IMR-90 (cell line): ENCODE measurements at regions not wholly inside any gene's neighbourhood (a gene's known extent, or its start where the extent isn't known, plus 50 kb on each side); places are given as distances from the start of the nearest gene placed in this dataset.

Source experiments
- ATAC-seq: fragments of 200-7000 bp; cut with Tn5 transposase; 2 replicates; pipeline ENCODE4 v1.9.1; 2020; ENCODE audit warnings: low read depth, mild to moderate bottlenecking, moderate library complexity
- BruUV-seq: library from RNA; stranded (reverse); fragments of 400-500 nt; replicated peaks from 2 replicates; lab custom pipeline; 2021; lab: Mats Ljungman, UMichigan
- CTCF ChIA-PET: fragments of 300-600 bp; formaldehyde crosslinking; extraction: SDS; loops from one replicate; lab custom pipeline; 2021; ENCODE audit warnings: antibody characterized with exemption; lab: Yijun Ruan, JAX
- POLR2A ChIA-PET: fragments of 300-600 bp; sonication (Branson Sonifier 250); formaldehyde crosslinking; loops from one replicate; lab custom pipeline; 2022; ENCODE audit warnings: antibody characterized with exemption; ENCODE audit not compliant: unreplicated experiment; lab: Charles Lee
- DNase-seq: peaks from one replicate; pipeline ENCODE4 v3.0.0; 2013
- H2AFZ ChIP-seq: replicated peaks from 2 replicates; pipeline ENCODE3; 2013; ENCODE audit warnings: low read length, mild to moderate bottlenecking; ENCODE audit not compliant: poor library complexity
- H2AK5ac ChIP-seq: 2 replicates; pipeline ENCODE4 v1.6.1; 2013; ENCODE audit warnings: low read depth, low read length, inconsistent platforms
- H2AK9ac ChIP-seq: replicated peaks from 2 replicates; pipeline ENCODE3; 2013; ENCODE audit warnings: mild to moderate bottlenecking, low read depth, low read length, moderate library complexity; ENCODE audit not compliant: poor library complexity
- H2BK120ac ChIP-seq: 2 replicates; pipeline ENCODE4 v1.6.1; 2013; ENCODE audit warnings: low read depth, low read length, inconsistent platforms
- H2BK15ac ChIP-seq: 3 replicates; pipeline ENCODE4 v1.6.1; 2013; ENCODE audit warnings: low read depth, low read length, inconsistent platforms
- H2BK20ac ChIP-seq: 2 replicates; pipeline ENCODE4 v1.6.1; 2013; ENCODE audit warnings: low read depth, mild to moderate bottlenecking, inconsistent platforms, low read length, moderate library complexity
- H2BK5ac ChIP-seq: 2 replicates; pipeline ENCODE4 v1.6.1; 2013; ENCODE audit warnings: mild to moderate bottlenecking, low read depth, low read length, inconsistent platforms; ENCODE audit not compliant: poor library complexity, severe bottlenecking
- H3K14ac ChIP-seq: replicated peaks from 2 replicates; pipeline ENCODE4 v1.6.1; 2013; ENCODE audit warnings: low read depth, low read length, inconsistent platforms
- H3K18ac ChIP-seq: 2 replicates; pipeline ENCODE4 v1.6.1; 2013; ENCODE audit warnings: low read depth, low read length, control low read depth
- H3K23ac ChIP-seq: 2 replicates; pipeline ENCODE4 v1.6.1; 2013; ENCODE audit warnings: low read depth, low read length, inconsistent platforms
- H3K27ac ChIP-seq: 2 replicates; pipeline ENCODE4 v1.5.1; 2013; ENCODE audit warnings: mild to moderate bottlenecking, control low read depth, low read length; ENCODE audit not compliant: insufficient read depth
- H3K27me3 ChIP-seq: 2 replicates; pipeline ENCODE4 v1.6.1; 2013; ENCODE audit warnings: low read length; ENCODE audit not compliant: control insufficient read depth, insufficient read depth
- H3K36me3 ChIP-seq: 2 replicates; pipeline ENCODE4 v1.6.1; 2013; ENCODE audit warnings: low read length, mixed read lengths; ENCODE audit not compliant: control insufficient read depth, insufficient read depth
- H3K4ac ChIP-seq: 2 replicates; pipeline ENCODE4 v1.6.1; 2013; ENCODE audit warnings: low read depth, low read length, inconsistent platforms
- H3K4me1 ChIP-seq: 2 replicates; pipeline ENCODE4 v1.6.1; 2013; ENCODE audit warnings: low read length, mixed read lengths; ENCODE audit not compliant: control insufficient read depth, insufficient read depth
- H3K4me2 ChIP-seq: 2 replicates; pipeline ENCODE4 v1.6.1; 2013; ENCODE audit warnings: low read depth, mild to moderate bottlenecking, control low read depth, low read length, moderate library complexity
- H3K4me3 ChIP-seq: 2 replicates; pipeline ENCODE4 v1.5.1; 2013; ENCODE audit warnings: low read depth, mild to moderate bottlenecking, control low read depth, low read length, moderate library complexity; ENCODE audit not compliant: insufficient read depth
- H3K56ac ChIP-seq: 2 replicates; pipeline ENCODE4 v1.6.1; 2013; ENCODE audit warnings: low read length, inconsistent platforms; ENCODE audit not compliant: insufficient read depth; ENCODE audit errors: extremely low read depth
- H3K79me1 ChIP-seq, 2 experiments: 2 replicates each; pipeline ENCODE4 v1.6.1; 2013; ENCODE audit warnings: low read length in 2 of 2, inconsistent platforms in 1 of 2, low read depth in 1 of 2
- H3K9ac ChIP-seq: 2 replicates; pipeline ENCODE4 v1.6.1; 2013; ENCODE audit warnings: low read depth, low read length, control low read depth
- H3K9me1 ChIP-seq: 2 replicates; pipeline ENCODE4 v1.6.1; 2013; ENCODE audit warnings: low read length, inconsistent platforms; ENCODE audit not compliant: insufficient read depth
- H3K9me3 ChIP-seq: 2 replicates; pipeline ENCODE4 v1.6.1; 2013; ENCODE audit warnings: low read length; ENCODE audit not compliant: control insufficient read depth, insufficient read depth
- H4K20me1 ChIP-seq: 2 replicates; pipeline ENCODE4 v1.6.1; 2013; ENCODE audit warnings: low read length, inconsistent platforms; ENCODE audit not compliant: insufficient read depth
- H4K5ac ChIP-seq: 2 replicates; pipeline ENCODE4 v1.6.1; 2013; ENCODE audit warnings: mild to moderate bottlenecking, low read depth, low read length, control low read depth
- H4K8ac ChIP-seq, 2 experiments: 2 replicates each; pipeline ENCODE4 v1.6.1; 2013; ENCODE audit warnings: low read depth in 2 of 2, low read length in 2 of 2, control low read depth in 1 of 2, inconsistent platforms in 1 of 2
- H4K91ac ChIP-seq: 2 replicates; pipeline ENCODE4 v1.6.1; 2013; ENCODE audit warnings: low read depth, low read length, inconsistent platforms; ENCODE audit not compliant: insufficient read depth
- CEBPB ChIP-seq: IDR thresholded peaks from 2 replicates; pipeline ENCODE4 v1.6.1; 2012; ENCODE audit warnings: low read depth, low read length, improper control_type of control experiment
- CHD1 ChIP-seq: IDR thresholded peaks from 2 replicates; pipeline ENCODE4 v1.6.1; 2012; ENCODE audit warnings: low read depth, low read length, improper control_type of control experiment
- CTCF ChIP-seq: conservative IDR thresholded peaks from 2 replicates; pipeline ENCODE4 v1.5.1; 2012; ENCODE audit warnings: mild to moderate bottlenecking, low read depth, low read length, improper control_type of control experiment
- ELK1 ChIP-seq: fragments of 150-350 bp; IDR thresholded peaks from 2 replicates; pipeline ENCODE4 v1.6.1; 2016; ENCODE audit warnings: low read depth, mild to moderate bottlenecking, low read length, moderate library complexity, borderline replicate concordance
- MAZ ChIP-seq: IDR thresholded peaks from 2 replicates; pipeline ENCODE4 v1.6.1; 2012; ENCODE audit warnings: low read depth, mild to moderate bottlenecking, low read length, improper control_type of control experiment, moderate library complexity, borderline replicate concordance
- NFE2L2 ChIP-seq: fragments of 150-350 bp; IDR thresholded peaks from 2 replicates; pipeline ENCODE4 v1.6.1; 2016; ENCODE audit warnings: low read depth, mild to moderate bottlenecking, low read length
- USF2 ChIP-seq: fragments of 150-350 bp; IDR thresholded peaks from 2 replicates; pipeline ENCODE4 v1.6.1; 2017; ENCODE audit warnings: mild to moderate bottlenecking, antibody characterized with exemption, low read length, low read depth
- WGBS, 2 experiments: methylation state at CpG; one replicate each; pipeline versions ENCODE4 v1.1.5 to v1.1.7; 2013; ENCODE audit warnings: missing lambda C conversion rate in 2 of 2; ENCODE audit not compliant: insufficient read length in 1 of 2; ENCODE audit errors: extremely low coverage in 2 of 2; 5-methylcytosine and 5-hydroxymethylcytosine counted together
- dilution Hi-C: fragments of 300-500 bp; cut with HindIII; formaldehyde crosslinking; loops from one replicate; pipeline ENCODE4 v1.14.3; 2018; ENCODE audit warnings: low sequenced_read_pairs; ENCODE audit not compliant: unreplicated experiment
- in situ Hi-C: fragments of 300-500 bp; cut with MboI; formaldehyde crosslinking; loops from 3 replicates; pipeline ENCODE4 v1.14.3; 2019; ENCODE audit warnings: low sequenced_read_pairs, inconsistent platforms, mixed read lengths
- intact Hi-C: fragments of 100-400 bp; cut with micrococcal nuclease; formaldehyde crosslinking; loops from 2 replicates; pipeline ENCODE4 v1.10.0; 2022

- Histone ChIP-seq H3K4me3 (no peak overlapping the region), H3K9me3 (peaks cover 43% of the 10 kb centered on the region), H3K79me1 (no peaks in the 10 kb centered on the region), H2BK120ac (no peak overlapping the region), H3K18ac (no peak overlapping the region), H3K27me3 (no peaks in the 10 kb centered on the region), H2AK9ac (no peak overlapping the region), H4K8ac (no peak overlapping the region), H3K4ac (no peak overlapping the region), H3K23ac (no peak overlapping the region), H3K4me1 (no peaks in the 10 kb centered on the region), H3K36me3 (no peaks in the 10 kb centered on the region), H4K5ac (no peak overlapping the region), H3K14ac (no peak overlapping the region), H3K9me1 (no peaks in the 10 kb centered on the region), H2BK15ac (no peak overlapping the region), H3K4me2 (no peak overlapping the region), H2AFZ (no peak overlapping the region), H2BK5ac (no peak overlapping the region), H4K20me1 (no peaks in the 10 kb centered on the region), H4K91ac (no peak overlapping the region), H3K27ac (no peak overlapping the region), H3K56ac (no peak overlapping the region), H2BK20ac (no peak overlapping the region), H2AK5ac (no peak overlapping the region), H3K9ac (no peak overlapping the region)
- BruUV-seq: no TSS peak
- intact Hi-C loops (no loop called here), in situ Hi-C loops (no loop called here), dilution Hi-C loops (no loop called here)
- CTCF ChIA-PET: no interaction called here
- no peak for DNase-seq
- ATAC-seq: no peak
- TF ChIP-seq NFE2L2 (no peak), CHD1 (no peak), MAZ (no peak), USF2 (no peak), CTCF (no peak), CEBPB (no peak), ELK1 (no peak)
- 0% methylated on average over 1 of the region's 15 CpGs; no CpG with 5 or more reads in 1 of the 2 experiments for WGBS, 2 experiments
- POLR2A ChIA-PET: no interaction called here
Measured at GRCh38 chr5:3212869-3213268, 382.8 kb upstream of the IRX1 start.
